ENCODE measurements at regions not wholly inside any gene's neighbourhood (a gene's known extent, or its start where the extent isn't known, plus 50 kb on each side); places are given as distances from the start of the nearest gene placed in this dataset.

- DNase-seq (ENCODE audit: low read depth in 1 of 2, low spot score in 1 of 2) = no peak
- no peak overlapping the region for H3K4me3 ChIP-seq (replicated peaks; ENCODE audit: insufficient read depth, low read length)
Observed at GRCh38 chr1:59154401-59154800, 142.5 kb upstream of the FGGY start.

GRCh38 chr1:59155351-59155750 is 141.5 kb upstream of the FGGY start:
- Histone ChIP-seq H3K27ac (replicated peaks) (no peak overlapping the region), H3K4me3 (replicated peaks; ENCODE audit: insufficient read depth, low read length) (no peak overlapping the region), H3K27me3 (ENCODE audit: insufficient read depth, poor library complexity, severe bottlenecking) (no peaks in the 10 kb centered on the region)
- no peak for DNase-seq (ENCODE audit: low read depth in 1 of 2, low spot score in 1 of 2)
- TF ChIP-seq POLR2AphosphoS5 (IDR thresholded peaks at IDR 0.05; ENCODE audit: low read depth) = no peak
- TF ChIP-seq SPI1 (IDR thresholded peaks at IDR 0.05; ENCODE audit: borderline replicate concordance, low read depth) = no peak
- no peak for TF ChIP-seq CTCF (IDR thresholded peaks at IDR 0.05; ENCODE audit: insufficient read depth, low read length)
- TF ChIP-seq, protein P1, sequence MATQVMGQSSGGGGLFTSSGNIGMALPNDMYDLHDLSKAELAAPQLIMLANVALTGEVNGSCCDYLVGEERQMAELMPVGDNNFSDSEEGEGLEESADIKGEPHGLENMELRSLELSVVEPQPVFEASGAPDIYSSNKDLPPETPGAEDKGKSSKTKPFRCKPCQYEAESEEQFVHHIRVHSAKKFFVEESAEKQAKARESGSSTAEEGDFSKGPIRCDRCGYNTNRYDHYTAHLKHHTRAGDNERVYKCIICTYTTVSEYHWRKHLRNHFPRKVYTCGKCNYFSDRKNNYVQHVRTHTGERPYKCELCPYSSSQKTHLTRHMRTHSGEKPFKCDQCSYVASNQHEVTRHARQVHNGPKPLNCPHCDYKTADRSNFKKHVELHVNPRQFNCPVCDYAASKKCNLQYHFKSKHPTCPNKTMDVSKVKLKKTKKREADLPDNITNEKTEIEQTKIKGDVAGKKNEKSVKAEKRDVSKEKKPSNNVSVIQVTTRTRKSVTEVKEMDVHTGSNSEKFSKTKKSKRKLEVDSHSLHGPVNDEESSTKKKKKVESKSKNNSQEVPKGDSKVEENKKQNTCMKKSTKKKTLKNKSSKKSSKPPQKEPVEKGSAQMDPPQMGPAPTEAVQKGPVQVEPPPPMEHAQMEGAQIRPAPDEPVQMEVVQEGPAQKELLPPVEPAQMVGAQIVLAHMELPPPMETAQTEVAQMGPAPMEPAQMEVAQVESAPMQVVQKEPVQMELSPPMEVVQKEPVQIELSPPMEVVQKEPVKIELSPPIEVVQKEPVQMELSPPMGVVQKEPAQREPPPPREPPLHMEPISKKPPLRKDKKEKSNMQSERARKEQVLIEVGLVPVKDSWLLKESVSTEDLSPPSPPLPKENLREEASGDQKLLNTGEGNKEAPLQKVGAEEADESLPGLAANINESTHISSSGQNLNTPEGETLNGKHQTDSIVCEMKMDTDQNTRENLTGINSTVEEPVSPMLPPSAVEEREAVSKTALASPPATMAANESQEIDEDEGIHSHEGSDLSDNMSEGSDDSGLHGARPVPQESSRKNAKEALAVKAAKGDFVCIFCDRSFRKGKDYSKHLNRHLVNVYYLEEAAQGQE (IDR thresholded peaks at IDR 0.05; ENCODE audit: insufficient replicate concordance, low read depth) = no peak
- no peak for TF ChIP-seq GABPA (IDR thresholded peaks at IDR 0.05; ENCODE audit: low read depth)

More at GRCh38 chr1:59154401-59154800, 142.5 kb upstream of the FGGY start:
- no peak overlapping the region for H3K27ac ChIP-seq (replicated peaks)
- no peaks in the 10 kb centered on the region for H3K27me3 ChIP-seq (ENCODE audit: insufficient read depth, poor library complexity, severe bottlenecking)
- TF ChIP-seq CTCF (IDR thresholded peaks at IDR 0.05; ENCODE audit: insufficient read depth, low read length) (no peak), POLR2AphosphoS5 (IDR thresholded peaks at IDR 0.05; ENCODE audit: low read depth) (no peak), GABPA (IDR thresholded peaks at IDR 0.05; ENCODE audit: low read depth) (no peak), SPI1 (IDR thresholded peaks at IDR 0.05; ENCODE audit: borderline replicate concordance, low read depth) (no peak)
- TF ChIP-seq, protein P1 (IDR thresholded peaks at IDR 0.05; ENCODE audit: insufficient replicate concordance, low read depth) = no peak

GRCh38 chr1:59156051-59156450 is 140.8 kb upstream of the FGGY start:
- no peak for DNase-seq (ENCODE audit: low read depth in 1 of 2, low spot score in 1 of 2)
- Histone ChIP-seq H3K27ac (replicated peaks) (no peak overlapping the region), H3K4me3 (replicated peaks; ENCODE audit: insufficient read depth, low read length) (no peak overlapping the region), H3K27me3 (ENCODE audit: insufficient read depth, poor library complexity, severe bottlenecking) (no peaks in the 10 kb centered on the region)
- TF ChIP-seq SPI1 (IDR thresholded peaks at IDR 0.05; ENCODE audit: borderline replicate concordance, low read depth) (no peak), GABPA (IDR thresholded peaks at IDR 0.05; ENCODE audit: low read depth) (no peak), POLR2AphosphoS5 (IDR thresholded peaks at IDR 0.05; ENCODE audit: low read depth) (no peak), CTCF (IDR thresholded peaks at IDR 0.05; ENCODE audit: insufficient read depth, low read length) (no peak)
- TF ChIP-seq, protein P1 (IDR thresholded peaks at IDR 0.05; ENCODE audit: insufficient replicate concordance, low read depth) = no peak

Data from HL-60 (cell line).